ENCODE measurements at regions not wholly inside any gene's neighbourhood (a gene's known extent, or its start where the extent isn't known, plus 50 kb on each side); places are given as distances from the start of the nearest gene placed in this dataset.
A peak's percentile ranks its signal among the peaks of the same experiment; 100 is the strongest.

- Histone ChIP-seq H3K4me3 (no peak overlapping the region), H3K27me3 (ENCODE audit: control insufficient read depth in 3 of 3, insufficient read depth in 3 of 3, low read length in 2 of 3) (no peaks in the 10 kb centered on the region), H3K9ac (ENCODE audit: insufficient read depth in 1 of 2, low read length in 2 of 2) (no peak overlapping the region), H3K27ac (ENCODE audit: low read depth in 1 of 2, low read length in 1 of 2) (no peak overlapping the region), H3K4me1 (ENCODE audit: control insufficient read depth in 5 of 5, insufficient read depth in 5 of 5, low read length in 5 of 5) (no peaks in the 10 kb centered on the region), H3K36me3 (ENCODE audit: control insufficient read depth in 4 of 4, insufficient read depth in 4 of 4, low read length in 4 of 4) (no peaks in the 10 kb centered on the region), H3K9me3 (ENCODE audit: control insufficient read depth in 4 of 4, insufficient read depth in 3 of 4, low read length in 3 of 4) (peaks cover 0 to 8% (median 0%) of the 10 kb centered on the region in 4 donors)
- ATAC-seq (ENCODE audit: insufficient read depth, low FRiP score), result no peak
- no peak for TF ChIP-seq CTCF (IDR thresholded peaks at IDR 0.05; ENCODE audit: control extremely low read depth, extremely low read depth)
- WGBS, 2 donors, result 90 to 94% methylated on average over 2 of the region's 2 CpGs
- peak in 1 of 3 donors; percentile 23 for DNase-seq
Observed at GRCh38 chr14:71301611-71302010, 394.4 kb downstream of the PCNX1 start.

GRCh38 chr14:71304690-71305089 is 397.4 kb downstream of the PCNX1 start:
- no peak for TF ChIP-seq CTCF (IDR thresholded peaks at IDR 0.05; ENCODE audit: control extremely low read depth, extremely low read depth)
- no peak for DNase-seq
- no peak overlapping the region for H3K27ac ChIP-seq (ENCODE audit: low read depth in 1 of 2, low read length in 1 of 2)
- WGBS, 2 donors, result 92% methylated on average over 6 of the region's 6 CpGs
- H3K27me3 ChIP-seq (ENCODE audit: control insufficient read depth in 3 of 3, insufficient read depth in 3 of 3, low read length in 2 of 3), result no peaks in the 10 kb centered on the region
- no peaks in the 10 kb centered on the region for H3K4me1 ChIP-seq (ENCODE audit: control insufficient read depth in 5 of 5, insufficient read depth in 5 of 5, low read length in 5 of 5)
- H3K4me3 ChIP-seq, result no peak overlapping the region
- peaks cover 0 to 8% (median 0%) of the 10 kb centered on the region in 4 donors for H3K9me3 ChIP-seq (ENCODE audit: control insufficient read depth in 4 of 4, insufficient read depth in 3 of 4, low read length in 3 of 4)
- no peak for ATAC-seq (ENCODE audit: insufficient read depth, low FRiP score)
- H3K36me3 ChIP-seq (ENCODE audit: control insufficient read depth in 4 of 4, insufficient read depth in 4 of 4, low read length in 4 of 4), result no peaks in the 10 kb centered on the region
- no peak overlapping the region for H3K9ac ChIP-seq (ENCODE audit: insufficient read depth in 1 of 2, low read length in 2 of 2)

GRCh38 chr14:71308671-71309070 is 401.4 kb downstream of the PCNX1 start:
- Histone ChIP-seq H3K27me3 (ENCODE audit: control insufficient read depth in 3 of 3, insufficient read depth in 3 of 3, low read length in 2 of 3) (no peaks in the 10 kb centered on the region), H3K4me1 (ENCODE audit: control insufficient read depth in 5 of 5, insufficient read depth in 5 of 5, low read length in 5 of 5) (no peaks in the 10 kb centered on the region), H3K9me3 (ENCODE audit: control insufficient read depth in 4 of 4, insufficient read depth in 3 of 4, low read length in 3 of 4) (peaks cover 0 to 8% (median 0%) of the 10 kb centered on the region in 4 donors), H3K9ac (ENCODE audit: insufficient read depth in 1 of 2, low read length in 2 of 2) (no peak overlapping the region), H3K27ac (ENCODE audit: low read depth in 1 of 2, low read length in 1 of 2) (no peak overlapping the region), H3K4me3 (no peak overlapping the region), H3K36me3 (ENCODE audit: control insufficient read depth in 4 of 4, insufficient read depth in 4 of 4, low read length in 4 of 4) (no peaks in the 10 kb centered on the region)
- ATAC-seq (ENCODE audit: insufficient read depth, low FRiP score) (no peak), DNase-seq (no peak)
- WGBS, 2 donors, result 92 to 100% methylated on average over 1 of the region's 1 CpG
- no peak for TF ChIP-seq CTCF (IDR thresholded peaks at IDR 0.05; ENCODE audit: control extremely low read depth, extremely low read depth)

GRCh38 chr14:71309756-71310155 is 402.5 kb downstream of the PCNX1 start:
- ATAC-seq (ENCODE audit: insufficient read depth, low FRiP score) (no peak), DNase-seq (no peak)
- no peaks in the 10 kb centered on the region for H3K4me1 ChIP-seq (ENCODE audit: control insufficient read depth in 5 of 5, insufficient read depth in 5 of 5, low read length in 5 of 5)
- WGBS, 2 donors, result 93 to 95% methylated on average over 2 of the region's 2 CpGs
- H3K27ac ChIP-seq (ENCODE audit: low read depth in 1 of 2, low read length in 1 of 2), result no peak overlapping the region
- H3K27me3 ChIP-seq (ENCODE audit: control insufficient read depth in 3 of 3, insufficient read depth in 3 of 3, low read length in 2 of 3), result no peaks in the 10 kb centered on the region
- peaks cover 0 to 5% (median 0%) of the 10 kb centered on the region in 4 donors for H3K9me3 ChIP-seq (ENCODE audit: control insufficient read depth in 4 of 4, insufficient read depth in 3 of 4, low read length in 3 of 4)
- no peaks in the 10 kb centered on the region for H3K36me3 ChIP-seq (ENCODE audit: control insufficient read depth in 4 of 4, insufficient read depth in 4 of 4, low read length in 4 of 4)
- no peak for TF ChIP-seq CTCF (IDR thresholded peaks at IDR 0.05; ENCODE audit: control extremely low read depth, extremely low read depth)
- H3K4me3 ChIP-seq, result no peak overlapping the region
- H3K9ac ChIP-seq (ENCODE audit: insufficient read depth in 1 of 2, low read length in 2 of 2), result no peak overlapping the region

All from lung (tissue), 11 donors.